IMR-90 (cell line): ENCODE measurements at regions not wholly inside any gene's neighbourhood (a gene's known extent, or its start where the extent isn't known, plus 50 kb on each side); places are given as distances from the start of the nearest gene placed in this dataset.

Experiments
- ATAC-seq: fragments of 200-7000 bp; cut with Tn5 transposase; 2 replicates; pipeline ENCODE4 v1.9.1; 2020; ENCODE audit warnings: low read depth, mild to moderate bottlenecking, moderate library complexity
- BruUV-seq: library from RNA; stranded (reverse); fragments of 400-500 nt; replicated peaks from 2 replicates; lab custom pipeline; 2021; lab: Mats Ljungman, UMichigan
- CTCF ChIA-PET: fragments of 300-600 bp; formaldehyde crosslinking; extraction: SDS; loops from one replicate; lab custom pipeline; 2021; ENCODE audit warnings: antibody characterized with exemption; lab: Yijun Ruan, JAX
- POLR2A ChIA-PET: fragments of 300-600 bp; sonication (Branson Sonifier 250); formaldehyde crosslinking; loops from one replicate; lab custom pipeline; 2022; ENCODE audit warnings: antibody characterized with exemption; ENCODE audit not compliant: unreplicated experiment; lab: Charles Lee
- DNase-seq: peaks from one replicate; pipeline ENCODE4 v3.0.0; 2013
- H2AFZ ChIP-seq: replicated peaks from 2 replicates; pipeline ENCODE3; 2013; ENCODE audit warnings: low read length, mild to moderate bottlenecking; ENCODE audit not compliant: poor library complexity
- H2AK5ac ChIP-seq: 2 replicates; pipeline ENCODE4 v1.6.1; 2013; ENCODE audit warnings: low read depth, low read length, inconsistent platforms
- H2AK9ac ChIP-seq: replicated peaks from 2 replicates; pipeline ENCODE3; 2013; ENCODE audit warnings: mild to moderate bottlenecking, low read depth, low read length, moderate library complexity; ENCODE audit not compliant: poor library complexity
- H2BK120ac ChIP-seq: 2 replicates; pipeline ENCODE4 v1.6.1; 2013; ENCODE audit warnings: low read depth, low read length, inconsistent platforms
- H2BK15ac ChIP-seq: 3 replicates; pipeline ENCODE4 v1.6.1; 2013; ENCODE audit warnings: low read depth, low read length, inconsistent platforms
- H2BK20ac ChIP-seq: 2 replicates; pipeline ENCODE4 v1.6.1; 2013; ENCODE audit warnings: low read depth, mild to moderate bottlenecking, inconsistent platforms, low read length, moderate library complexity
- H2BK5ac ChIP-seq: 2 replicates; pipeline ENCODE4 v1.6.1; 2013; ENCODE audit warnings: mild to moderate bottlenecking, low read depth, low read length, inconsistent platforms; ENCODE audit not compliant: poor library complexity, severe bottlenecking
- H3K14ac ChIP-seq: replicated peaks from 2 replicates; pipeline ENCODE4 v1.6.1; 2013; ENCODE audit warnings: low read depth, low read length, inconsistent platforms
- H3K18ac ChIP-seq: 2 replicates; pipeline ENCODE4 v1.6.1; 2013; ENCODE audit warnings: low read depth, low read length, control low read depth
- H3K23ac ChIP-seq: 2 replicates; pipeline ENCODE4 v1.6.1; 2013; ENCODE audit warnings: low read depth, low read length, inconsistent platforms
- H3K27ac ChIP-seq: 2 replicates; pipeline ENCODE4 v1.5.1; 2013; ENCODE audit warnings: mild to moderate bottlenecking, control low read depth, low read length; ENCODE audit not compliant: insufficient read depth
- H3K27me3 ChIP-seq: 2 replicates; pipeline ENCODE4 v1.6.1; 2013; ENCODE audit warnings: low read length; ENCODE audit not compliant: control insufficient read depth, insufficient read depth
- H3K36me3 ChIP-seq: 2 replicates; pipeline ENCODE4 v1.6.1; 2013; ENCODE audit warnings: low read length, mixed read lengths; ENCODE audit not compliant: control insufficient read depth, insufficient read depth
- H3K4ac ChIP-seq: 2 replicates; pipeline ENCODE4 v1.6.1; 2013; ENCODE audit warnings: low read depth, low read length, inconsistent platforms
- H3K4me1 ChIP-seq: 2 replicates; pipeline ENCODE4 v1.6.1; 2013; ENCODE audit warnings: low read length, mixed read lengths; ENCODE audit not compliant: control insufficient read depth, insufficient read depth
- H3K4me2 ChIP-seq: 2 replicates; pipeline ENCODE4 v1.6.1; 2013; ENCODE audit warnings: low read depth, mild to moderate bottlenecking, control low read depth, low read length, moderate library complexity
- H3K4me3 ChIP-seq: 2 replicates; pipeline ENCODE4 v1.5.1; 2013; ENCODE audit warnings: low read depth, mild to moderate bottlenecking, control low read depth, low read length, moderate library complexity; ENCODE audit not compliant: insufficient read depth
- H3K56ac ChIP-seq: 2 replicates; pipeline ENCODE4 v1.6.1; 2013; ENCODE audit warnings: low read length, inconsistent platforms; ENCODE audit not compliant: insufficient read depth; ENCODE audit errors: extremely low read depth
- H3K79me1 ChIP-seq, 2 experiments: 2 replicates each; pipeline ENCODE4 v1.6.1; 2013; ENCODE audit warnings: low read length in 2 of 2, inconsistent platforms in 1 of 2, low read depth in 1 of 2
- H3K9ac ChIP-seq: 2 replicates; pipeline ENCODE4 v1.6.1; 2013; ENCODE audit warnings: low read depth, low read length, control low read depth
- H3K9me1 ChIP-seq: 2 replicates; pipeline ENCODE4 v1.6.1; 2013; ENCODE audit warnings: low read length, inconsistent platforms; ENCODE audit not compliant: insufficient read depth
- H3K9me3 ChIP-seq: 2 replicates; pipeline ENCODE4 v1.6.1; 2013; ENCODE audit warnings: low read length; ENCODE audit not compliant: control insufficient read depth, insufficient read depth
- H4K20me1 ChIP-seq: 2 replicates; pipeline ENCODE4 v1.6.1; 2013; ENCODE audit warnings: low read length, inconsistent platforms; ENCODE audit not compliant: insufficient read depth
- H4K5ac ChIP-seq: 2 replicates; pipeline ENCODE4 v1.6.1; 2013; ENCODE audit warnings: mild to moderate bottlenecking, low read depth, low read length, control low read depth
- H4K8ac ChIP-seq, 2 experiments: 2 replicates each; pipeline ENCODE4 v1.6.1; 2013; ENCODE audit warnings: low read depth in 2 of 2, low read length in 2 of 2, control low read depth in 1 of 2, inconsistent platforms in 1 of 2
- H4K91ac ChIP-seq: 2 replicates; pipeline ENCODE4 v1.6.1; 2013; ENCODE audit warnings: low read depth, low read length, inconsistent platforms; ENCODE audit not compliant: insufficient read depth
- BHLHE40 ChIP-seq: fragments of 150-350 bp; IDR thresholded peaks from 2 replicates; pipeline ENCODE4 v1.6.1; 2016; ENCODE audit warnings: mild to moderate bottlenecking, low read depth, low read length
- CEBPB ChIP-seq: IDR thresholded peaks from 2 replicates; pipeline ENCODE4 v1.6.1; 2012; ENCODE audit warnings: low read depth, low read length, improper control_type of control experiment
- CHD1 ChIP-seq: IDR thresholded peaks from 2 replicates; pipeline ENCODE4 v1.6.1; 2012; ENCODE audit warnings: low read depth, low read length, improper control_type of control experiment
- FOS ChIP-seq: fragments of 150-350 bp; IDR thresholded peaks from 2 replicates; pipeline ENCODE4 v1.6.1; 2016; ENCODE audit warnings: low read depth, low read length
- MAFK ChIP-seq: IDR thresholded peaks from 2 replicates; pipeline ENCODE4 v1.6.1; 2012; ENCODE audit warnings: low read depth, low read length, improper control_type of control experiment
- MAZ ChIP-seq: IDR thresholded peaks from 2 replicates; pipeline ENCODE4 v1.6.1; 2012; ENCODE audit warnings: low read depth, mild to moderate bottlenecking, low read length, improper control_type of control experiment, moderate library complexity, borderline replicate concordance
- MXI1 ChIP-seq: IDR thresholded peaks from 2 replicates; pipeline ENCODE4 v1.6.1; 2012; ENCODE audit warnings: low read depth, mild to moderate bottlenecking, low read length, moderate library complexity, borderline replicate concordance
- NFE2L2 ChIP-seq: fragments of 150-350 bp; IDR thresholded peaks from 2 replicates; pipeline ENCODE4 v1.6.1; 2016; ENCODE audit warnings: low read depth, mild to moderate bottlenecking, low read length
- POLR2A ChIP-seq: IDR thresholded peaks from 2 replicates; pipeline ENCODE4 v1.6.1; 2012; ENCODE audit warnings: mild to moderate bottlenecking, low read depth, low read length
- RAD21 ChIP-seq: IDR thresholded peaks from 2 replicates; pipeline ENCODE4 v1.6.1; 2012; ENCODE audit warnings: low read length, improper control_type of control experiment
- RCOR1 ChIP-seq: IDR thresholded peaks from 2 replicates; pipeline ENCODE4 v1.6.1; 2012; ENCODE audit warnings: mild to moderate bottlenecking, low read length, improper control_type of control experiment; ENCODE audit not compliant: insufficient replicate concordance
- RFX5 ChIP-seq: IDR thresholded peaks from 2 replicates; pipeline ENCODE4 v1.8.0; 2012; ENCODE audit warnings: low read depth, mild to moderate bottlenecking, low read length, moderate library complexity
- SMC3 ChIP-seq: fragments of 150-350 bp; IDR thresholded peaks from 2 replicates; pipeline ENCODE4 v1.6.1; 2016; ENCODE audit warnings: low read depth, mild to moderate bottlenecking, antibody characterized with exemption, low read length, moderate library complexity
- WGBS, 2 experiments: methylation state at CpG; one replicate each; pipeline versions ENCODE4 v1.1.5 to v1.1.7; 2013; ENCODE audit warnings: missing lambda C conversion rate in 2 of 2; ENCODE audit not compliant: insufficient read length in 1 of 2; ENCODE audit errors: extremely low coverage in 2 of 2; 5-methylcytosine and 5-hydroxymethylcytosine counted together
- dilution Hi-C: fragments of 300-500 bp; cut with HindIII; formaldehyde crosslinking; loops from one replicate; pipeline ENCODE4 v1.14.3; 2018; ENCODE audit warnings: low sequenced_read_pairs; ENCODE audit not compliant: unreplicated experiment
- in situ Hi-C: fragments of 300-500 bp; cut with MboI; formaldehyde crosslinking; loops from 3 replicates; pipeline ENCODE4 v1.14.3; 2019; ENCODE audit warnings: low sequenced_read_pairs, inconsistent platforms, mixed read lengths
- intact Hi-C: fragments of 100-400 bp; cut with micrococcal nuclease; formaldehyde crosslinking; loops from 2 replicates; pipeline ENCODE4 v1.10.0; 2022
- TF ChIP-seq, protein P1 (sequence below): fragments of 150-350 bp; IDR thresholded peaks from 2 replicates; pipeline ENCODE4 v1.6.1; 2016; ENCODE audit warnings: low read depth, mild to moderate bottlenecking, low read length, moderate library complexity, borderline replicate concordance
- TF ChIP-seq, protein P2 (sequence below): fragments of 150-350 bp; IDR thresholded peaks from 2 replicates; pipeline ENCODE4 v1.6.1; 2017; ENCODE audit warnings: mild to moderate bottlenecking, antibody characterized with exemption, low read length, low read depth
- TF ChIP-seq, protein P3 (sequence below): conservative IDR thresholded peaks from 2 replicates; pipeline ENCODE4 v1.5.1; 2012; ENCODE audit warnings: mild to moderate bottlenecking, low read depth, low read length, improper control_type of control experiment

DNA sequence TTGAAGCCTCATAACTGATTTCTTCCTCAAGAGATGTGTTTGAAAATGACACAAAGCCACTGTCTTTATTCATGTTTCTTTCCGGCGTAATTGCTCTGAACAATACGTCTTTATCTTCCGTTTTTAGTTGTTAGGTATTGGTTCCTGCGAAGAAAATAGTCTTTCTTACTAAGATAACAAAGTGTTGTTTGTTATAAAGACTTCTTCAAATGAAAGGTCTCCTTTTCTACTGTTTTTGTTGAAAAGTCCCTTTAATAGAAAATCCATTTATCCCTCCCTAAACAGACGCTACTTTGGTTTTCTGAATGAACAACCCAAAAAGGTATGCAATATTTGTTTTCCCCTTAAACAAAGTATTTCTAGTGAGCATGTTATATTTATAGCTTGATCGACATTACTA, 469.1 kb downstream of the KCNJ18 start:
- H2AFZ ChIP-seq = no peak overlapping the region
- in situ Hi-C loops (no loop called here), dilution Hi-C loops (no loop called here), intact Hi-C loops (loop anchor here (10.0 kb wide), 1 partner anchor 93 kb away; no protein-coding TSS in a partner anchor)
- no peaks in the 10 kb centered on the region for H4K20me1 ChIP-seq
- no peak for TF ChIP-seq MAZ
- no peak for TF ChIP-seq MAFK
- TF ChIP-seq, protein P1, sequence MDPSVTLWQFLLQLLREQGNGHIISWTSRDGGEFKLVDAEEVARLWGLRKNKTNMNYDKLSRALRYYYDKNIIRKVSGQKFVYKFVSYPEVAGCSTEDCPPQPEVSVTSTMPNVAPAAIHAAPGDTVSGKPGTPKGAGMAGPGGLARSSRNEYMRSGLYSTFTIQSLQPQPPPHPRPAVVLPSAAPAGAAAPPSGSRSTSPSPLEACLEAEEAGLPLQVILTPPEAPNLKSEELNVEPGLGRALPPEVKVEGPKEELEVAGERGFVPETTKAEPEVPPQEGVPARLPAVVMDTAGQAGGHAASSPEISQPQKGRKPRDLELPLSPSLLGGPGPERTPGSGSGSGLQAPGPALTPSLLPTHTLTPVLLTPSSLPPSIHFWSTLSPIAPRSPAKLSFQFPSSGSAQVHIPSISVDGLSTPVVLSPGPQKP = no peak
- TF ChIP-seq NFE2L2 = no peak
- TF ChIP-seq RFX5 = no peak
- no peak for TF ChIP-seq RCOR1
- no peak for TF ChIP-seq FOS
- no peak for TF ChIP-seq MXI1
- no peak for TF ChIP-seq POLR2A
- no peak for TF ChIP-seq CHD1
- no peak for TF ChIP-seq RAD21
- no peak for TF ChIP-seq SMC3
- TF ChIP-seq, protein P2, sequence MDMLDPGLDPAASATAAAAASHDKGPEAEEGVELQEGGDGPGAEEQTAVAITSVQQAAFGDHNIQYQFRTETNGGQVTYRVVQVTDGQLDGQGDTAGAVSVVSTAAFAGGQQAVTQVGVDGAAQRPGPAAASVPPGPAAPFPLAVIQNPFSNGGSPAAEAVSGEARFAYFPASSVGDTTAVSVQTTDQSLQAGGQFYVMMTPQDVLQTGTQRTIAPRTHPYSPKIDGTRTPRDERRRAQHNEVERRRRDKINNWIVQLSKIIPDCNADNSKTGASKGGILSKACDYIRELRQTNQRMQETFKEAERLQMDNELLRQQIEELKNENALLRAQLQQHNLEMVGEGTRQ = no peak
- TF ChIP-seq BHLHE40 = no peak
- TF ChIP-seq, protein P3, sequence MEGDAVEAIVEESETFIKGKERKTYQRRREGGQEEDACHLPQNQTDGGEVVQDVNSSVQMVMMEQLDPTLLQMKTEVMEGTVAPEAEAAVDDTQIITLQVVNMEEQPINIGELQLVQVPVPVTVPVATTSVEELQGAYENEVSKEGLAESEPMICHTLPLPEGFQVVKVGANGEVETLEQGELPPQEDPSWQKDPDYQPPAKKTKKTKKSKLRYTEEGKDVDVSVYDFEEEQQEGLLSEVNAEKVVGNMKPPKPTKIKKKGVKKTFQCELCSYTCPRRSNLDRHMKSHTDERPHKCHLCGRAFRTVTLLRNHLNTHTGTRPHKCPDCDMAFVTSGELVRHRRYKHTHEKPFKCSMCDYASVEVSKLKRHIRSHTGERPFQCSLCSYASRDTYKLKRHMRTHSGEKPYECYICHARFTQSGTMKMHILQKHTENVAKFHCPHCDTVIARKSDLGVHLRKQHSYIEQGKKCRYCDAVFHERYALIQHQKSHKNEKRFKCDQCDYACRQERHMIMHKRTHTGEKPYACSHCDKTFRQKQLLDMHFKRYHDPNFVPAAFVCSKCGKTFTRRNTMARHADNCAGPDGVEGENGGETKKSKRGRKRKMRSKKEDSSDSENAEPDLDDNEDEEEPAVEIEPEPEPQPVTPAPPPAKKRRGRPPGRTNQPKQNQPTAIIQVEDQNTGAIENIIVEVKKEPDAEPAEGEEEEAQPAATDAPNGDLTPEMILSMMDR = no peak
- TF ChIP-seq CEBPB = no peak
- no peak overlapping the region for H3K4ac ChIP-seq
- no peak overlapping the region for H3K4me3 ChIP-seq
- no peak overlapping the region for H3K56ac ChIP-seq
- no peak overlapping the region for H2AK9ac ChIP-seq
- POLR2A ChIA-PET = no interaction called here
- H4K5ac ChIP-seq = no peak overlapping the region
- no peak overlapping the region for H2BK5ac ChIP-seq
- DNase-seq (no peak), ATAC-seq (no peak)
- no peaks in the 10 kb centered on the region for H3K4me1 ChIP-seq
- H3K9me3 ChIP-seq = 0 out of 2 replicates have a peak, but pooled peaks cover 3% of the 10 kb centered on the region
- no peaks in the 10 kb centered on the region for H3K27me3 ChIP-seq
- H2BK15ac ChIP-seq = no peak overlapping the region
- no peaks in the 10 kb centered on the region for H3K9me1 ChIP-seq
- H3K36me3 ChIP-seq = no peaks in the 10 kb centered on the region
- H2BK120ac ChIP-seq = no peak overlapping the region
- no peak overlapping the region for H4K8ac ChIP-seq
- CTCF ChIA-PET = no interaction called here
- no peaks in the 10 kb centered on the region for H3K79me1 ChIP-seq
- no peak overlapping the region for H3K14ac ChIP-seq
- no CpG with 5 or more reads among the region's 7 CpGs for WGBS, 2 experiments
- no peak overlapping the region for H3K27ac ChIP-seq
- no TSS peak for BruUV-seq
- H3K9ac ChIP-seq = no peak overlapping the region
- H3K4me2 ChIP-seq = no peak overlapping the region
- H2AK5ac ChIP-seq = no peak overlapping the region
- H3K23ac ChIP-seq = no peak overlapping the region
- no peak overlapping the region for H4K91ac ChIP-seq
- H3K18ac ChIP-seq = no peak overlapping the region
- no peak overlapping the region for H2BK20ac ChIP-seq
